Dedifferentiated amniotic fluid mesenchymal stem cell (primary cell): ENCODE measurements at regions not wholly inside any gene's neighbourhood (a gene's known extent, or its start where the extent isn't known, plus 50 kb on each side); places are given as distances from the start of the nearest gene placed in this dataset.

Experiments used
- DNase-seq: peaks from one replicate; pipeline ENCODE4 v3.0.0-alpha.2; 2016; ENCODE audit errors: extremely low spot score

DNA sequence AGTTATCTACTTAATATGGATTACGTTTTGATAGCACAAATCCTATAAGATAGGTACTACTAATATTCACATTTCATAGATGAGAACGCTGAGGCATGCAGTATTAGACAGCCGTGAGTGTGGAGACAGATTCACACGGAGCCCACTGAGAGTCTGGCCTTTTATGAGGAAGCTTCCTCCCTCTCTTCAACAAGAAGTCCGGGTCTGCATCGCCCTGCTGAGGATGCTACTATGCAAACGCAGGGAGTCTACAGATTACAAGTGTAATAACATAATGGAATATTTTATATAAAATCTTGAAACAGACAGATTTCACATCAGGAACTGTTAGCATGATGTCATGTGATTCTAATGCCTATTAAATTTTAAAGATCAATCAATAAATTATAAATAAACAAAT lies 255.9 kb upstream of the GLI3 start:
- DNase-seq = no peak

- no peak for DNase-seq
Measured at GRCh38 chr7:42491106-42491505, 254.1 kb upstream of the GLI3 start.

DNA sequence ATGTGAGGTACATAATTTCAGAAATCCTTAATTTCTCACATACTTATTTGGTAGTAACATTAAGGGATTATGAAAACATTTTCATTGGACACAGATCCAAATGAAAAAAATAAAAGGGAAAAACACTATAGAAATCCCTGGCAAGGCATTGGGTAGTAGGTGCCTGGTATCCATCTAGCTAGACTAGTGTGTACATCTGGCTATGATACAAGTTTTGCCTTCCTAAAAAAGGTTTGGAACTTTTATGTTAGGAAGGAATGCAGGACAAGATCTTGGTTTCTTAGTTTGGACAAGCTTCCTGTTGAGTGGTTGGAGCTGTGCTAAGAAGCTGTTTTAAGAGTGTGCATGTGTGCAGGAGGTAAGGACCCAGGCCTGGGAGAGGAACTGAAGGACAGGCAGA lies 252.3 kb upstream of the GLI3 start:
- DNase-seq = no peak

GRCh38 chr7:42485301-42485766 lies 248.3 kb upstream of the GLI3 start:
- DNase-seq = no peak

DNA sequence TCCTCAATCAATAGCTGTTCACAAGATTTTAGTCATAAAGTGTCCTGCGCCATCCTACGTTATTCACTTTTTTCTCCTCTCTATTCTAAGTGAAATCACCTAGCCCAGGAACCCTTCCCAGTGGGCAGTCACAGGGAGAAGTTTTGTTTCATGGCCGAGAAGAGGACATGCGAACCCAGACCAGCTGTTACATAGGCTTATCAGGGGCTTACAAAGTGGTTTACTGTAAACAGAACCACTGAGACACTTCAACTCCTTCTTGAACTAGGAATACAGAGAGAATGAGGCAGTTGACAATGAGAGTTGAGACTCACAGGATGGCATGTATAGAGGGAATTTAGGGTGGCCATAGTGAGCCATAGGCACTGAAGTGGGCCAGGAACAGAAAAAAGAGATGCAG lies 246.9 kb upstream of the GLI3 start:
- DNase-seq = no peak

GRCh38 chr7:42479816-42480633 lies 243.0 kb upstream of the GLI3 start:
- no peak for DNase-seq

- no peak for DNase-seq
Measured at GRCh38 chr7:42479452-42479815, 242.4 kb upstream of the GLI3 start.

DNA sequence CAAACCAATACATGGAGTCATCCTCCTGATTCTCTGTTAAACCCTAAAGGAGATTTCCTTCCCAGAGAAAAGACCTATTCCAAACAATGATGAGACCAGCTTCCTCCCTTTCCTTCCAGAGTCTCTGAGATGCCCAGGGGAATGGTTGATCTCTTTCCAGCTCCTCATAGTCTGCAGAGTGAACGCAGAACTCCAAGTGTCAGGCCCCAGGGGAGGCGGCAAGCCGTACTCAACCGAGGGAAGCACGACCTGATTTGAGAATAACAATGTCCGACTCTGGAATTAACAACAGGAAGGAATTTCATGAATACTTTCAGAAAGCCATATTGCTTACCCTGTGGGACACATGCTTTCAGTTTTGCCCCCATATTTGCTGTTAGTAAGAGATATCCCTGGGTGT lies 241.7 kb upstream of the GLI3 start:
- no peak for DNase-seq

DNA sequence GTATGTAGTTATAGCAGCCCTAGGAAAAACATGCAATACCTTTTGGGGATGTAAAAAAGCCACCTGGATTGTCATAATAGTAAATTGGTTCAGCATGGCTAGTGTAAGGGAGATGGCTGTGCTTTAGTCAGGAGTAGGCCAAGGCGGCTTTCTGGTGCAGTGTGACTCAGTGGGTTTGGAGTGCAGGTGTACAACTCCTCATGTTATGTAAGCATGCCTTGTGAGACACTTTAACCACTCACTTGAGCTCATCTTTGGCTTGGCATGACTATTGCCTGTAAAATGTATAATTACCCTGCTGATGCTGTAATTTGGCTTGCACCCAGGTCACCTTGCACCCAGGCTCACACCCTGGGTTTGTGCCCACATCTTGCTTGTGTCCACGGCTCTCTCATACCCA lies 239.2 kb upstream of the GLI3 start:
- DNase-seq = no peak

DNA sequence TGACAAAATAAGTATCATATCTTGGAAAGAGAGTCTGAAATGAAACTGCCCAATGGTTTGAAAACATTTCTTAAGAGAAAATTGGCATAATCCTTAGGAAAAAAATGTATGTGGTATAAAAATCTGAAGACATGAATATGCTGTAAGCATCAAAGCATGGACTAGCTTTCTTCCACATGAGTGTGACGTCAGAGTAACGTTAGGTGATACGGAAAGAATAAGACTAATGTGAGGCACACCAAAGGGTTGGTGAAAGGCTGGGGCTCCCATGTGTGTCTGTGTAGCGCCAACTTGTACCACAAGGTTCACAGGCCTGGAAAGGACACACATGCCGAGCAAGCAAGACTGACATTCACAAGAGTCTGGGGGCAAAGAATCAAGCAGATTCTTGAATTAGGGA lies 238.1 kb upstream of the GLI3 start:
- DNase-seq = no peak

DNA sequence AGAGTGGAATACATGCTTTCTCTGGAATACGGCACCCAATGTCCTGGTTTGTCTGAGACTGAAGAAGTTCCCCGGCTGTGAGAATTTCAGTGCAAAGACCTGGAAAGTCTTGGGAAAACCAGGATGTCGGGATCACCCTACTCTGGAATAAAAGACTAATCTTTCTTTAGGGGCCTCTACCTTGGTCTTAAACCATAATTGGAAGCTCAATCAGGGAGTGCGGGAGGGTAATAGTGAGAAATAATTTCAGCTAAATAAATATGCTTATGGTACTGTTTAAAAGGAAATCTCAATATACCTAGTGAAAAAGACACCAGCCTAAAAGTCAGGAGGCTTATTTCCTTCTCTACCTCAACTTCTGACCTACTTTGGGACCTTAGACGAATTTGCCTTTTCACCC lies 236.1 kb upstream of the GLI3 start:
- no peak for DNase-seq

GRCh38 chr7:42471573-42472174 lies 234.7 kb upstream of the GLI3 start:
- DNase-seq = no peak

DNA sequence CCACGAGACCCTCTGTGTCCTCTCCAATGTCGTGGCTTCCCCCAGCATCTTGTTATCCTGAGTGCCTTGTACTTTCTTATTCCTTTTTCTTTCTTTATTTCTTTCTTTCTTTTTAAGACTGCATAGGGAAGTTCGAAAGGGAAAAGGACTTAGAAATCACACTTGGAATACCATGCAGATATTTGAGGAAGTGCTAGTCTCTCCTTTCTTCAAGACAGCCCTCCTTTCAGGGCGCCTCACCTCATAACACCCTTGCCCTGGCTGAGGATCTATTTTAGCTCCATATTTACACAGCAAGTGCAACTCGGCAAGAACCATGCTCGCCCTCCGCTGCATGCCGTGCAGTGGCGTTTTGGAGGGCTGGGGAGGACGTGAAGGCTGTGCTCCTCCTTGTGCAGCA lies 232.3 kb upstream of the GLI3 start:
- no peak for DNase-seq

DNA sequence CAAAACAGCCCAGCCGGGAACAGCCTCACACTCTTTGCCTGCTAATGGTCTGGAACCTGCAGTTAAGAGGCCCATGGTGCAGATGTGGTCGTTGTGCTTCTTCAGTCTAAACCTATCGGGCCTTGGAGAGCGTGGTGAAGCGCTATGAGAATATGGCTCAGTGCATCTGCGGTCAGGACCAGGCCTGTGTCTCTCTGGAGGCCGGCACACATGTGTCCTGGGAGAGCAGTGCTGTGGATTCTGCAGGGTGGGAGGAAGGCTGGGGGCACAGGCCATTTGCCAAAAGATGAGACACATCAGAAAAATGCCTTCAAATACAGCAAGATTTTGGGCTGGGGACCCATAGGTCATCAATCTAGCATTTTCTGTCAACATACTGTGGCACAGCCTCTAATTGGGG lies 231.5 kb upstream of the GLI3 start:
- DNase-seq = no peak

GRCh38 chr7:42461537-42461936 lies 224.5 kb upstream of the GLI3 start:
- no peak for DNase-seq

DNA sequence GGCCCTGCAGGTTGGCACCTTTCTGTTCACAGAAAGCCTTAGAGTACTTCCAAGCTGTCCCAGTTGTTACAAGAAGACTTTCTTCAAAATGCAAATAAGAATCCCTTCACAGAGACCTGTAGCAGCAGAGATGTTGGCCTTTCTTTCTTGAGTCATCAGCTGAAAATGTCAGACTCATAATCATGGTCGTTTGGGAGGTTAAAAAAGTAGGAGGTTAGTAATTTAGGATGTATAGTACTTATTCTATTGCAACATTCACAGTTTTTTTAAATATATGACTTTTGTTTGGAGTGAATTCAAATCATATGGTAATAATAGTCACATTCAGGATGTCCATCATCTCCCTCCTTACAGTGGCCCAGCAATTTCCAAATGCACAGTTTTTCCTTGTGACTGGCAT lies 223.9 kb upstream of the GLI3 start:
- DNase-seq = no peak

DNA sequence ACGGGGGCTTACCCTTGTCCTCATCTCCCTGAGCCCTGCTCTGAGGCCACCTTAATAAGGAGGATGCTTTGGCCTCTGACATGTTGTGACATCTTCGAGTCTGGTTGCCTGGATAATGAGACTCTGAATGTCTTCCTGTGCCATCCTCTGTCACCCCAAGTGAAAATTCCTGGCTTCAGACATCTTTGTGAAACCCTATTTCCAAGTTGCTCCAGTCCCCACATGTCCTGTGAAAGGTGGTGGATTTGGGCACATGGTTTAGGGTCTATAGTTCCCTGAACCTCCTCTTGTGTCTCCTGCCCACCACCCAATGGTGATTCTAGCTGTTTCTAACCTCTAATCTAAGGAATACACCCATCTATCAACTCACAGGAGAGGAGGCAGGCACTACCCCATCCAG lies 223.1 kb upstream of the GLI3 start:
- DNase-seq = no peak

- DNase-seq = no peak
Measured at GRCh38 chr7:42457663-42458062, 220.7 kb upstream of the GLI3 start.

DNA sequence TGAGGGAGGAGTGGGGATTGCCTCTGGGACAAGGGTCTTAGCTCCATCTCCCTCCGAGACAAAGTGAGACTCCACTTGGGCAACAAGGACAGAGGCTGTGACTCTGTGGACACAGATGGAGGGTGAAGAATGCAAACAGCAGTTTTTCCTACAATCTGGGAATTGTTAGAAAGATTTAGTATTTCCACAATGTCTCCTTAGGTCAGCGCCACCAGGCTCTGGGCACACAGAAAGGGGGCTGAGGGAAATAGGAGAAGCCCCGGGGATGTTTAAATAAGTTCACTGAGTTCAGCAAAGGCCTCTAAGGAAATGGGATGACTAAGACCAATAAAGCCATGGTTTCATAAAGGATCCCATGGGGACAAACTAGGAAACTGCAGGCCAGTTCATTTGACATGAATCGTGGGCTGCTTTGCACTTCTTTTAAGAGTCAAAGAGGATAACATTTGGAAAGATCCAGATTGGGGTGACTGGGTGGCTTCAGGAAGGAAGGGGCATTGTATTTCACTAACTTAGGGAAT lies 219.8 kb upstream of the GLI3 start:
- DNase-seq = no peak

- DNase-seq = no peak
Measured at GRCh38 chr7:42456267-42456666, 219.3 kb upstream of the GLI3 start.

DNA sequence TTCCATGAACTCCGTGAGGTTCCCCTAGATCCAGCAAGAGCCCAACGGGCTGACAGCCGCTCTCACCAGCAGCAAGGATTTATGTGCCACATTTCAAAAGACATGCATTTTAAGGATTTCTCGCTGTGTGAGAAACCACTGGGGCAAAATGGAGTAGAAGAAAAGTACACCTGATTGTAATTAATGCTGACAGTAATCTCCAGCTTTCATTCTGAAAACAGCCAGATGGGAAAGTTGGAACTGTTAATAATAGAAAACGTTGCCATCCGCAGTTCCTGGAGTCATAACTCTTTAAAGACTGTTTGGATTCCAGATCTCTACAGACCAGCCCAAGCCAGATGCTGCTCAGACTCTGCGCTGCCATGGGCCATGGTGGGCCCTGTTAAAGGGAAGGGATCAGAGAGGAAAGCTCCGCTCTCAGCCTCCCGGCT lies 216.9 kb upstream of the GLI3 start:
- no peak for DNase-seq

DNA sequence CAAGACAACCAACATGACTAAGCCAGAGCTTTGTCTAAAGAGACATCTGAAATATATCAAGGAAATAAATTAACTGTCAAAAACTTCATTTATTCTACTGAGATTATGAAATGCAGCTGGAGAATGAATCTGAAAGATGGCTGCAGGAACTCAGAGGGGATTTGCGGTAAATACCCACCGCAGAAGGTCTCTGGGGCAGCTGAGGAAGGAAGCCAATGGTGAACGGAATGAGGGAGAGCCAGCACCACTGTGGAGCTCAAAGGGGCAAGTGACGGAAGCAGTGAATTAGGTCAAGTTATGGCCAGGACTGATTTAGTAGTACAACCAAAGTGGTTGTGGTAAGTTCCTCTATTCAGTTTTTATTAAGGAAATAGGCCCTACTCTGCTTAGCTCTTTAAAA lies 215.3 kb upstream of the GLI3 start:
- DNase-seq = no peak

GRCh38 chr7:42449431-42449830 lies 212.4 kb upstream of the GLI3 start:
- DNase-seq = no peak
